HepG2 (cell line): ENCODE measurements at regions not wholly inside any gene's neighbourhood (a gene's known extent, or its start where the extent isn't known, plus 50 kb on each side); places are given as distances from the start of the nearest gene placed in this dataset.

Experiments used
- ATF7 ChIP-seq, 2 experiments: fragments of 450-650 bp in 1 of 2; sonication (generic) in 1 of 2; formaldehyde crosslinking in 1 of 2; IDR thresholded peaks; 2 replicates each; pipeline versions ENCODE4 v1.4.0 to v1.6.1; 2016 to 2020; ENCODE audit warnings: antibody characterized with exemption in 1 of 2, mild to moderate bottlenecking in 1 of 2, missing genetic modification reagents in 1 of 2
- CHD4 ChIP-seq: fragments of 200-600 bp; sonication (generic); IDR thresholded peaks from 2 replicates; pipeline ENCODE4 v1.7.0; 2017; ENCODE audit warnings: mild to moderate bottlenecking, low read length, borderline replicate concordance
- GTF3A ChIP-seq: sonication (generic); formaldehyde crosslinking; conservative IDR thresholded peaks from 2 replicates; pipeline ENCODE4 v1.4.0; 2020; ENCODE audit warnings: mild to moderate bottlenecking, missing genetic modification reagents
- HBP1 ChIP-seq: IDR thresholded peaks from 2 replicates; pipeline ENCODE4 v1.6.1; 2016; ENCODE audit warnings: low read depth, control low read depth
- HDAC6 ChIP-seq: fragments of 200-600 bp; sonication (generic); IDR thresholded peaks from 2 replicates; pipeline ENCODE4 v1.7.0; 2017; ENCODE audit warnings: mild to moderate bottlenecking, antibody characterized with exemption, low read length, low read depth
- IRF1 ChIP-seq: sonication (generic); formaldehyde crosslinking; IDR thresholded peaks from 2 replicates; pipeline ENCODE4 v1.4.0; 2020; ENCODE audit warnings: low read depth, mild to moderate bottlenecking, missing genetic modification reagents
- MAFG ChIP-seq: sonication (generic); formaldehyde crosslinking; IDR thresholded peaks from 2 replicates; pipeline ENCODE4 v1.5.1; 2020; ENCODE audit warnings: mild to moderate bottlenecking, missing genetic modification reagents
- MAFK ChIP-seq, 2 experiments: IDR thresholded peaks in 1 of 2; conservative IDR thresholded peaks in 1 of 2; 2 replicates each; pipeline ENCODE4 v1.6.1; 2011; ENCODE audit warnings: improper control_type of control experiment in 2 of 2, low read length in 2 of 2
- RAD51 ChIP-seq: fragments of 450-650 bp; IDR thresholded peaks from 2 replicates; pipeline ENCODE4 v1.6.1; 2016; ENCODE audit warnings: borderline replicate concordance
- RBAK ChIP-seq: sonication (generic); formaldehyde crosslinking; IDR thresholded peaks from 2 replicates; pipeline ENCODE4 v1.5.1; 2020; ENCODE audit warnings: mild to moderate bottlenecking, missing genetic modification reagents
- STAT6 ChIP-seq: sonication (generic); formaldehyde crosslinking; IDR thresholded peaks from 2 replicates; pipeline ENCODE4 v1.4.0; 2020; ENCODE audit warnings: missing genetic modification reagents, mild to moderate bottlenecking, borderline replicate concordance
- SUZ12 ChIP-seq: fragments of 150-350 bp; IDR thresholded peaks from 2 replicates; pipeline ENCODE4 v1.6.1; 2014; ENCODE audit warnings: low read depth, low read length
- TEAD3 ChIP-seq: optimal IDR thresholded peaks from 2 replicates; pipeline ENCODE3; 2016; ENCODE audit warnings: borderline replicate concordance
- XRCC5 ChIP-seq: fragments of 200-400 bp; formaldehyde crosslinking; optimal IDR thresholded peaks from 2 replicates; pipeline ENCODE3; 2017; ENCODE audit warnings: mild to moderate bottlenecking, low read length
- ZBTB8A ChIP-seq: sonication (generic); formaldehyde crosslinking; IDR thresholded peaks from 2 replicates; pipeline ENCODE4 v1.4.0; 2020; ENCODE audit warnings: mild to moderate bottlenecking, low read depth, missing genetic modification reagents, borderline replicate concordance
- ZNF224 ChIP-seq: sonication (generic); formaldehyde crosslinking; IDR thresholded peaks from 2 replicates; pipeline ENCODE4 v1.5.0; 2020; ENCODE audit warnings: mild to moderate bottlenecking, missing genetic modification reagents
- ZNF331 ChIP-seq: sonication (generic); formaldehyde crosslinking; IDR thresholded peaks from 2 replicates; pipeline ENCODE4 v1.4.0; 2020; ENCODE audit warnings: missing genetic modification reagents
- ZNF569 ChIP-seq: sonication (generic); formaldehyde crosslinking; IDR thresholded peaks from 2 replicates; pipeline ENCODE4 v1.5.0; 2020; ENCODE audit warnings: mild to moderate bottlenecking, missing genetic modification reagents, moderate library complexity, borderline replicate concordance
- ZNF691 ChIP-seq: sonication (generic); formaldehyde crosslinking; IDR thresholded peaks from 2 replicates; pipeline ENCODE4 v1.4.0; 2020; ENCODE audit warnings: missing genetic modification reagents, low read depth, mild to moderate bottlenecking, borderline replicate concordance
- ZNF75D ChIP-seq: sonication (generic); formaldehyde crosslinking; IDR thresholded peaks from 2 replicates; pipeline ENCODE4 v1.8.1; 2023; ENCODE audit warnings: missing genetic modification reagents, mild to moderate bottlenecking, borderline replicate concordance
- ZNF883 ChIP-seq: sonication (generic); formaldehyde crosslinking; IDR thresholded peaks from 2 replicates; pipeline ENCODE4 v1.5.1; 2020; ENCODE audit warnings: mild to moderate bottlenecking, missing genetic modification reagents; ENCODE audit errors: not compliant biosample characterization
- TF ChIP-seq, protein P1 (sequence below): sonication (generic); formaldehyde crosslinking; IDR thresholded peaks from 2 replicates; pipeline ENCODE4 v1.8.1; 2023; ENCODE audit warnings: mild to moderate bottlenecking, missing genetic modification reagents, borderline replicate concordance
- TF ChIP-seq, protein P2 (sequence below): sonication (generic); formaldehyde crosslinking; IDR thresholded peaks from 2 replicates; pipeline ENCODE4 v1.5.0; 2020; ENCODE audit warnings: mild to moderate bottlenecking, missing genetic modification reagents

DNA sequence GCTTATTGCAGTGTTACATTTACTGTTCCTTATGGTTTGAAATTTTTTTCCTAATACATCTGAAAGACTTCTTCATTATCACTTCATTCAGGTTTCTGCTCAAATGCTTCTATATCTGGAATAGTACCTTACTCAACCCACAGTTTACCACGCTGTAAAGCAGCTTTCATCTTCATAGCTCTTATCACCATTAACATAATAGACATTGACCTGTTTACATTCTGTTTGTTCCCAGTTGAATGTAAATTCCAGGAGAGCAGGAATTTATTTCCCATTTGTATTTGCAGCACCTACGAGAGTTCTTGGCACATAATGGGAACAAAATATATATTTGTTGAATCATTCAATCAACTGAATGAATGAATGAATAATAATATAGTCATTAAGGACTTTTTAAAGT is 844.6 kb upstream of the ROBO1 start (continued):
- TF ChIP-seq IRF1 (CRISPR knock-in tag) (no peak), GTF3A (CRISPR knock-in tag) (no peak), HBP1 (CRISPR knock-in tag) (no peak), ZNF691 (no peak), RBAK (no peak), ZNF331 (CRISPR knock-in tag) (no peak; the same call in 1 of the 2 replicates), CHD4 (no peak), ZNF75D (CRISPR knock-in tag) (no peak), MAFK (conservative IDR thresholded peaks at IDR 0.05 in 1 of 2, IDR thresholded peaks at IDR 0.05 in 1 of 2; ENCODE audit: low read length in 2 of 2) (no peak), SUZ12 (no peak), ATF7 (IDR thresholded peaks at IDR 0.05) (no peak), ATF7 (CRISPR knock-in tag; IDR thresholded peaks at IDR 0.05) (no peak), TEAD3 (CRISPR knock-in tag) (peak; percentile 81), HDAC6 (no peak), RAD51 (no peak), MAFG (CRISPR knock-in tag) (no peak), ZNF224 (CRISPR knock-in tag) (no peak), ZNF569 (CRISPR knock-in tag) (no peak), STAT6 (CRISPR knock-in tag) (no peak), ZBTB8A (CRISPR knock-in tag) (no peak), XRCC5 (no peak), ZNF883 (no peak)
- TF ChIP-seq, protein P1, sequence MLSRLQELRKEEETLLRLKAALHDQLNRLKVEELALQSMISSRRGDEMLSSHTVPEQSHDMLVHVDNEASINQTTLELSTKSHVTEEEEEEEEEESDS (CRISPR knock-in tag) = no peak
- TF ChIP-seq, protein P2, sequence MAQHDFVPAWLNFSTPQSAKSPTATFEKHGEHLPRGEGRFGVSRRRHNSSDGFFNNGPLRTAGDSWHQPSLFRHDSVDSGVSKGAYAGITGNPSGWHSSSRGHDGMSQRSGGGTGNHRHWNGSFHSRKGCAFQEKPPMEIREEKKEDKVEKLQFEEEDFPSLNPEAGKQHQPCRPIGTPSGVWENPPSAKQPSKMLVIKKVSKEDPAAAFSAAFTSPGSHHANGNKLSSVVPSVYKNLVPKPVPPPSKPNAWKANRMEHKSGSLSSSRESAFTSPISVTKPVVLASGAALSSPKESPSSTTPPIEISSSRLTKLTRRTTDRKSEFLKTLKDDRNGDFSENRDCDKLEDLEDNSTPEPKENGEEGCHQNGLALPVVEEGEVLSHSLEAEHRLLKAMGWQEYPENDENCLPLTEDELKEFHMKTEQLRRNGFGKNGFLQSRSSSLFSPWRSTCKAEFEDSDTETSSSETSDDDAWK = no peak
